Smooth muscle cell (in vitro differentiated cells): ENCODE measurements at regions not wholly inside any gene's neighbourhood (a gene's known extent, or its start where the extent isn't known, plus 50 kb on each side); places are given as distances from the start of the nearest gene placed in this dataset.

ENCODE experiments used
- DNase-seq: peaks from one replicate; lab custom pipeline; 2025; ENCODE audit not compliant: unreplicated experiment; lab: John Stamatoyannopoulos, UW
- H2AFZ ChIP-seq: fragments of 200-600 bp; sonication (generic); 2 replicates; pipeline ENCODE4 v1.6.0; 2016; ENCODE audit warnings: antibody characterized with exemption, low read depth, mild to moderate bottlenecking
- H3F3A ChIP-seq: fragments of 200-600 bp; sonication (generic); 2 replicates; pipeline ENCODE4 v1.6.0; 2017; ENCODE audit warnings: antibody characterized with exemption, low read depth
- H3K27ac ChIP-seq: fragments of 200-600 bp; sonication (generic); 2 replicates; pipeline ENCODE4 v1.5.1; 2016; ENCODE audit warnings: low read depth, mild to moderate bottlenecking
- H3K27me3 ChIP-seq: fragments of 200-600 bp; sonication (generic); 2 replicates; pipeline ENCODE4 v1.6.1; 2016; ENCODE audit warnings: low read depth, mild to moderate bottlenecking
- H3K36me3 ChIP-seq: fragments of 200-600 bp; sonication (generic); 2 replicates; pipeline ENCODE4 v1.5.1; 2016; ENCODE audit warnings: low read depth
- H3K4me1 ChIP-seq: fragments of 200-600 bp; sonication (generic); 2 replicates; pipeline ENCODE4 v1.5.1; 2016; ENCODE audit warnings: low read depth
- H3K4me2 ChIP-seq: fragments of 200-600 bp; sonication (generic); 2 replicates; pipeline ENCODE4 v1.6.0; 2016; ENCODE audit warnings: mild to moderate bottlenecking
- H3K4me3 ChIP-seq: fragments of 200-600 bp; sonication (generic); 2 replicates; pipeline ENCODE4 v1.5.1; 2016; ENCODE audit warnings: mild to moderate bottlenecking
- H3K79me2 ChIP-seq: fragments of 200-600 bp; sonication (generic); 2 replicates; pipeline ENCODE4 v1.6.0; 2016; ENCODE audit warnings: low read depth, mild to moderate bottlenecking
- H3K9ac ChIP-seq: fragments of 200-600 bp; sonication (generic); 2 replicates; pipeline ENCODE4 v1.6.0; 2016; ENCODE audit warnings: low read depth
- H3K9me3 ChIP-seq: fragments of 200-600 bp; sonication (generic); replicated peaks from 2 replicates; pipeline ENCODE4 v1.5.1; 2016; ENCODE audit warnings: low read depth
- H4K20me1 ChIP-seq: fragments of 200-600 bp; sonication (generic); 2 replicates; pipeline ENCODE4 v1.6.0; 2016; ENCODE audit warnings: low read depth
- CTCF ChIP-seq: fragments of 200-600 bp; sonication (generic); IDR thresholded peaks from 2 replicates; pipeline ENCODE4 v1.5.1; 2017; ENCODE audit warnings: borderline replicate concordance, mild to moderate bottlenecking, antibody characterized with exemption; ENCODE audit not compliant: insufficient read depth, poor library complexity, severe bottlenecking
- WGBS: methylation state at CpG from one replicate; pipeline ENCODE4 v1.1.7; 2016; ENCODE audit warnings: low lambda C conversion rate; 5-methylcytosine and 5-hydroxymethylcytosine counted together

DNA sequence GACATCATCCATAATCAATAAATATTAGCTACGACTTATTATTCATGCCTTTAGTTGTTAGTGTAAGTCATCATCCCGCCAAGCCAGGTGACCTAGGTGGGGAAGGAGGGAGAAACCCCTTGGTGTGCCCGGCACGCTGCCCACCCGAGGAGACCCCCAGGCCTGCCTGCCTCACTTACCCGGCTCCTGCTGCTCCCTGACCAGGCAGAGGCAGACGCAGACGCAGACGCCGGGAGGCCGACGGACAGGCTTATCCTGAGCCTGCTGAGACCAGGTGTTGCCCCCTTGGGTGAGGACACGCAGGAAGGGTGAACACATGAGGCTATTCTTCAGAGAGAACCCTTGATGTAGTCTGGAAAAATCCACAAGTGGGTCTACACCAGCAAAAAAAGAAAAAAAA lies 401.8 kb downstream of the GALR1 start:
- Histone ChIP-seq H3K9ac (no peak overlapping the region), H3K4me3 (no peak overlapping the region), H2AFZ (no peak overlapping the region), H4K20me1 (no peaks in the 10 kb centered on the region), H3K36me3 (no peaks in the 10 kb centered on the region), H3K4me2 (no peak overlapping the region), H3K9me3 (no peaks in the 10 kb centered on the region), H3K27ac (no peak overlapping the region), H3K27me3 (peaks cover 6% of the 10 kb centered on the region), H3F3A (no peaks in the 10 kb centered on the region), H3K4me1 (no peaks in the 10 kb centered on the region), H3K79me2 (no peaks in the 10 kb centered on the region)
- 88% methylated on average over 13 of the region's 13 CpGs for WGBS
- no peak for TF ChIP-seq CTCF
- no peak for DNase-seq

- Histone ChIP-seq H3F3A (no peaks in the 10 kb centered on the region), H3K4me2 (no peak overlapping the region), H3K27me3 (peaks cover 9% of the 10 kb centered on the region), H3K4me3 (no peak overlapping the region), H3K36me3 (no peaks in the 10 kb centered on the region), H4K20me1 (no peaks in the 10 kb centered on the region), H3K9ac (no peak overlapping the region), H3K79me2 (no peaks in the 10 kb centered on the region), H3K4me1 (no peaks in the 10 kb centered on the region), H3K9me3 (no peaks in the 10 kb centered on the region), H2AFZ (no peak overlapping the region), H3K27ac (no peak overlapping the region)
- 91% methylated on average over 12 of the region's 12 CpGs for WGBS
- no peak for DNase-seq
- no peak for TF ChIP-seq CTCF
Measured at GRCh38 chr18:77653792-77654191, 404.1 kb downstream of the GALR1 start.

- no peaks in the 10 kb centered on the region for H4K20me1 ChIP-seq
- H3K4me2 ChIP-seq, result no peak overlapping the region
- H3F3A ChIP-seq, result no peaks in the 10 kb centered on the region
- no peak for DNase-seq
- WGBS, result 92% methylated on average over 5 of the region's 5 CpGs
- no peaks in the 10 kb centered on the region for H3K36me3 ChIP-seq
- peaks cover 9% of the 10 kb centered on the region for H3K27me3 ChIP-seq
- H3K27ac ChIP-seq, result no peak overlapping the region
- no peak overlapping the region for H2AFZ ChIP-seq
- no peaks in the 10 kb centered on the region for H3K79me2 ChIP-seq
- TF ChIP-seq CTCF, result no peak
- no peaks in the 10 kb centered on the region for H3K4me1 ChIP-seq
- H3K9me3 ChIP-seq, result no peaks in the 10 kb centered on the region
- H3K4me3 ChIP-seq, result no peak overlapping the region
- H3K9ac ChIP-seq, result no peak overlapping the region
Measured at GRCh38 chr18:77654302-77654701, 404.7 kb downstream of the GALR1 start.

- Histone ChIP-seq H3K4me1 (no peaks in the 10 kb centered on the region), H3K9me3 (no peaks in the 10 kb centered on the region), H3K27ac (no peak overlapping the region), H3K79me2 (no peaks in the 10 kb centered on the region), H3K9ac (no peak overlapping the region), H3K27me3 (peaks cover 3% of the 10 kb centered on the region), H3K36me3 (no peaks in the 10 kb centered on the region), H4K20me1 (no peaks in the 10 kb centered on the region), H3K4me3 (no peak overlapping the region), H3F3A (no peaks in the 10 kb centered on the region), H2AFZ (no peak overlapping the region), H3K4me2 (no peak overlapping the region)
- 89% methylated on average over 31 of the region's 31 CpGs for WGBS
- no peak for TF ChIP-seq CTCF
- no peak for DNase-seq
Measured at GRCh38 chr18:77657651-77658298, 408.1 kb downstream of the GALR1 start.
